ENCODE measurements at regions not wholly inside any gene's neighbourhood (a gene's known extent, or its start where the extent isn't known, plus 50 kb on each side); places are given as distances from the start of the nearest gene placed in this dataset.
"Not testable (repeated sequence)": the region's sequence is repeated elsewhere in the genome, so short reads cannot be mapped to it uniquely, and the experiment has no call there.

GRCh38 chr4:179344861-179345260, 1902.6 kb upstream of the AGA start:
- Histone ChIP-seq H3K4me1 (ENCODE audit: insufficient read depth, low read length) (no peaks in the 10 kb centered on the region), H3K4me3 (ENCODE audit: low read length) (no peak overlapping the region), H3K9me3 (ENCODE audit: insufficient read depth, low read depth, low read length) (no peaks in the 10 kb centered on the region), H3K27me3 (ENCODE audit: insufficient read depth, low read length) (no peaks in the 10 kb centered on the region), H3K36me3 (ENCODE audit: insufficient read depth, low read length) (no peaks in the 10 kb centered on the region), H3K27ac (ENCODE audit: low read depth, low read length) (no peak overlapping the region), H3K9ac (ENCODE audit: low read depth, low read length) (no peak overlapping the region)

DNA sequence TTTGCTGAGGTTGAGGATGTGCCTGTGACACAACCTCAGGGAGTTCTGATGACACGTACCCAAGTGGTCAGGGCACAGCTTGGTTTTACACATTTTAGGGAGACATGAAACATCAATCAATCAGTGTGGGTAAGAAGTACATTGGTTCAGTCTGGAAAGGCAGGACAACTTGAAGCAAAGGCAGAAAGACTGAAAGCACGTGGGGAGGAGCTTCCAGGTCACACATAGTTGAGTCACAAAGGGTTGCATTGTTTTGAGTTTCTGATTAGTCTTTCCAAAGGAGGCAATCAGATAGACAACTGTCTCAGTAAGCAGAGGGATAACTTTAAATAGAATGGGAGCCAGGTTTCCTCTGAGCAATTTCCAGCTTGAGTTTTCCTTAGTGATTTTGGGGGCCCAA, 1910.0 kb upstream of the AGA start:
- 71% methylated on average over 2 of the region's 2 CpGs for WGBS
- Histone ChIP-seq H3K9me3 (ENCODE audit: insufficient read depth, low read depth, low read length) (no peaks in the 10 kb centered on the region), H3K4me1 (ENCODE audit: insufficient read depth, low read length) (0 out of 2 replicates have a peak, but pooled peaks cover 6% of the 10 kb centered on the region), H3K9ac (ENCODE audit: low read depth, low read length) (no peak overlapping the region), H3K27ac (ENCODE audit: low read depth, low read length) (no peak overlapping the region), H3K27me3 (ENCODE audit: insufficient read depth, low read length) (no peaks in the 10 kb centered on the region), H3K36me3 (ENCODE audit: insufficient read depth, low read length) (no peaks in the 10 kb centered on the region), H3K4me3 (ENCODE audit: low read length) (no peak overlapping the region)

DNA sequence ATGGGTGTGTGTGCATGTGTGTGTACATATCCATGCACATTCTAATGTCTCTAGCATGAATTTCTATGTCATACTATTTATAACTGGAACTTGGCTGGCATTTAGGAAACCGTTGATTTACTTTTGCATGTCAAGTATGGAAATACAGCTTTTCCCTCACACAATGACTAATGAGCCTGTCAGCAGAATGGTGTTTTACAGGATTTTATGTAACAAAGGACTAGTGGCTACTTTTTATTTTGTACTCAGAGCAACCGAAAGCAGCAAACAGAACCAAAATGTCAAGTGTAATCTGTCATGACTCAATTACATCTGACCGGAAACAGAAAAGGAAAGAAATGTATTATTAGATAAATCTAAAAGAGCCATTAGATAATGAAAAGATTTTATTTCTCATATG, 1911.5 kb upstream of the AGA start:
- H3K36me3 ChIP-seq (ENCODE audit: insufficient read depth, low read length): no peaks in the 10 kb centered on the region
- 70% methylated on average over 2 of the region's 3 CpGs for WGBS

DNA sequence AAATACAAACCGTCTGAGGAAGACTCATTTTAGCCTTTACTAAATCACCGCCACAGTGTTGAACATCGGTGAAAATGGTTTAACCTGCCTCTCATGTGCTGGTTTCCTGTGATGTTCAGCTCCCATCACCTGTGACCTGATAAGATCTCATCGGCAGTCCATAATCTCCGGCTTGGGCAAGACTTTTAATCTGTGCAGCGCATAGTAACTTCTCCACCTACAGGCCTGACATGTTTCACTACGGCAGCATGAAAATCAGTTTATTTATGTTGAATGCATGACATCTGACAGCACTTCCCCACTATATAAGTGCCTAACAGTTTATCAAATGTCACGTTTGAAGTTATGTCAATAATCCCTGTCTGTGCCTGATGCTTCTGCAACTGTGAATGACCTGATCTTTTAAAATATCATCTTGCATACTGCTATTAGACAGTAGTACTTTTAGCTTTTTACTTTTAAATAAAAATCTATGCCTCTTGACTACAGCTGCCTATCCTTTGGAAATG, 1919.8 kb upstream of the AGA start:
- H3K4me3 ChIP-seq (ENCODE audit: low read length): no peak overlapping the region
- 83% methylated on average over 8 of the region's 8 CpGs for WGBS
- no peak overlapping the region for H3K9ac ChIP-seq (ENCODE audit: low read depth, low read length)
- no peak overlapping the region for H3K27ac ChIP-seq (ENCODE audit: low read depth, low read length)
- H3K27me3 ChIP-seq (ENCODE audit: insufficient read depth, low read length): no peaks in the 10 kb centered on the region
- no peaks in the 10 kb centered on the region for H3K9me3 ChIP-seq (ENCODE audit: insufficient read depth, low read depth, low read length)
- no peaks in the 10 kb centered on the region for H3K4me1 ChIP-seq (ENCODE audit: insufficient read depth, low read length)
- H3K36me3 ChIP-seq (ENCODE audit: insufficient read depth, low read length): no peaks in the 10 kb centered on the region

More for the DNA sequence above, 1911.5 kb upstream of the AGA start:
- H3K27ac ChIP-seq (ENCODE audit: low read depth, low read length): no peak overlapping the region
- H3K9me3 ChIP-seq (ENCODE audit: insufficient read depth, low read depth, low read length): no peaks in the 10 kb centered on the region
- 0 out of 2 replicates have a peak, but pooled peaks cover 6% of the 10 kb centered on the region for H3K4me1 ChIP-seq (ENCODE audit: insufficient read depth, low read length)
- H3K9ac ChIP-seq (ENCODE audit: low read depth, low read length): no peak overlapping the region
- no peak overlapping the region for H3K4me3 ChIP-seq (ENCODE audit: low read length)
- H3K27me3 ChIP-seq (ENCODE audit: insufficient read depth, low read length): no peaks in the 10 kb centered on the region

DNA sequence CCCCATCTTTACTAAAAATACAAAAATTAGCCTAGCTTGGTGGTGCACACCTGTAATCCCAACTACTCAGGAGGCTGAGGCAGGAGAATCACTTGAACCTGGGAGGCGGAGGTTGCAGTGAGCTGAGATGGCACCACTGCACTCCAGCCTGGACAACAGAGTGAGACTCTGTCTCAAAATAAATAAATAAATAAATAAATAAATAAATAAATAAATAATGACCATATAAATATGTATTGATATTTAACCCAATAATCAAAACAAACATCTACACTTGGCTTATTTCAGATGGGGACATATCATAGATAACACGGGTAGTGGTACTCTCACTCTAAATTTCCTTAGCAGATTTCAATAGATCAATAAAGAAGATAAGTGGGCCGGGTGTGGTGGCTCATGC, 1923.7 kb upstream of the AGA start:
- H3K4me3 ChIP-seq (ENCODE audit: low read length); H3K27ac ChIP-seq (ENCODE audit: low read depth, low read length); H3K36me3 ChIP-seq (ENCODE audit: insufficient read depth, low read length); H3K9ac ChIP-seq (ENCODE audit: low read depth, low read length); H3K27me3 ChIP-seq (ENCODE audit: insufficient read depth, low read length); H3K9me3 ChIP-seq (ENCODE audit: insufficient read depth, low read depth, low read length); H3K4me1 ChIP-seq (ENCODE audit: insufficient read depth, low read length): not testable (repeated sequence)
- WGBS: 96% methylated on average over 2 of the region's 3 CpGs

GRCh38 chr4:179372242-179372641, 1930.0 kb upstream of the AGA start:
- no peaks in the 10 kb centered on the region for H3K9me3 ChIP-seq (ENCODE audit: insufficient read depth, low read depth, low read length)
- no peak overlapping the region for H3K9ac ChIP-seq (ENCODE audit: low read depth, low read length)
- WGBS: 90% methylated on average over 1 of the region's 1 CpG
- no peaks in the 10 kb centered on the region for H3K36me3 ChIP-seq (ENCODE audit: insufficient read depth, low read length)
- H3K27ac ChIP-seq (ENCODE audit: low read depth, low read length): no peak overlapping the region
- H3K27me3 ChIP-seq (ENCODE audit: insufficient read depth, low read length): no peaks in the 10 kb centered on the region
- no peak overlapping the region for H3K4me3 ChIP-seq (ENCODE audit: low read length)
- no peaks in the 10 kb centered on the region for H3K4me1 ChIP-seq (ENCODE audit: insufficient read depth, low read length)

DNA sequence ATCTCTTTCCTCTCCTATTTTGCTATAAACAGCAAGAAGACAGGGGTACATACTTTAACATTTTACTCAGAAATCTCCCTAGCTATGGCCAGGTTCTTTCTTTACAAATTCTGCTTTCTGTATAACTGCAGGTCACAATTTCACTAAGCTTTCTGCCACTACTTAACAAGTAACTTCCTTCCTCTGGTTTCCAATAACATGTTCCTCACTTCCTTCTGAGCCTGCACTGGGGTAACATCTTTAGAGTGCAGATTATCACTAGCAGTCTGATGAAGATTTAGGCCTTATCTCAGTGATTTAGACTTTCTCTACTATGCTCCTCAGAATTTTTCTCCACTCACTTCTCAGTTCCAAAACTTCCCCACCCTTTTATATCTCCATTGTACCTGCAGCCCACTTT, 1930.5 kb upstream of the AGA start:
- Histone ChIP-seq H3K9me3 (ENCODE audit: insufficient read depth, low read depth, low read length) (no peaks in the 10 kb centered on the region), H3K4me3 (ENCODE audit: low read length) (no peak overlapping the region), H3K27me3 (ENCODE audit: insufficient read depth, low read length) (no peaks in the 10 kb centered on the region), H3K27ac (ENCODE audit: low read depth, low read length) (no peak overlapping the region), H3K36me3 (ENCODE audit: insufficient read depth, low read length) (no peaks in the 10 kb centered on the region), H3K9ac (ENCODE audit: low read depth, low read length) (no peak overlapping the region), H3K4me1 (ENCODE audit: insufficient read depth, low read length) (no peaks in the 10 kb centered on the region)

DNA sequence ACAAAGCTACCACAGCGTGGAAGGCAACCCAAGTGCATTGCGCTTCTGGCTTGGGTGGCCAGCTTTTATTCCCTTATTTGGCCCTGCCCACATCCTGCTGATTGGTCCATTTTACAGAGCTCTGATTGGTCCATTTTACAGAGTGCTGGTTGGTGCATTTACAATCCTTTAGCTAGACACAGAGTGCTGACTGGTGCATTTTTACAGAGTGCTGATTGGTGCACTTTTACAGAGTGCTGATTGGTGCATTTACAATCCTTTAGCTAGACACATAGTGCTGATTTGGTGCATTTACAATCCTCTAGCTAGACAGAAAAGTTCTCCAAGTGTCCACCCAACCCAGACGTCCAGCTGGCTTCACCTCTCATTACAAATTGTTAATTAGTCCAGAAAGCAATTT, 1936.6 kb upstream of the AGA start:
- WGBS: 95% methylated on average over 3 of the region's 3 CpGs
- H3K27me3 ChIP-seq (ENCODE audit: insufficient read depth, low read length); H3K36me3 ChIP-seq (ENCODE audit: insufficient read depth, low read length): not testable (repeated sequence)

GRCh38 chr4:179392787-179393186, 1950.5 kb upstream of the AGA start:
- no peaks in the 10 kb centered on the region for H3K9me3 ChIP-seq (ENCODE audit: insufficient read depth, low read depth, low read length)
- H3K4me1 ChIP-seq (ENCODE audit: insufficient read depth, low read length): no peaks in the 10 kb centered on the region
- no peaks in the 10 kb centered on the region for H3K36me3 ChIP-seq (ENCODE audit: insufficient read depth, low read length)
- WGBS: 94% methylated on average over 3 of the region's 4 CpGs
- H3K27ac ChIP-seq (ENCODE audit: low read depth, low read length): no peak overlapping the region
- H3K27me3 ChIP-seq (ENCODE audit: insufficient read depth, low read length): no peaks in the 10 kb centered on the region
- H3K4me3 ChIP-seq (ENCODE audit: low read length): no peak overlapping the region
- no peak overlapping the region for H3K9ac ChIP-seq (ENCODE audit: low read depth, low read length)

More for the DNA sequence above, 1936.6 kb upstream of the AGA start:
- not testable (repeated sequence) for H3K9me3 ChIP-seq (ENCODE audit: insufficient read depth, low read depth, low read length); H3K4me3 ChIP-seq (ENCODE audit: low read length); H3K9ac ChIP-seq (ENCODE audit: low read depth, low read length); H3K27ac ChIP-seq (ENCODE audit: low read depth, low read length); H3K4me1 ChIP-seq (ENCODE audit: insufficient read depth, low read length)

DNA sequence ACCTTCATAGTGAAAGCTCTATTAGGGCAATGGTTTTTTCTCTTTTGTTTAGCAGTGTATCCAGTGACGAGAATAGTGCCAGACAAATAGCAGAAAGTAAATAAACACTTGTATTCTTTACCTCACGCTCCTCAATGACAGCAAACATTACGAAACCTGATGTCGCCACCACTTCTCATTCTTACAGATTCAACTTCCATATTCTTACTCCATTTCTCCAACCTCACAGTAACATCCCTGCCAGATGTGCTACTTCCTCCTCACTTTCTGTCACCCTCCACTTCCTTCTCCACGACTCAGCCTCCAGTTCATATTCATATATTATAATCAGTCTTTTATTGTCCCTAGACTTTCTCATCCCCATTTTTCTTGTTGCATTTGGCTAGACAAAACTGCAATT, 1956.2 kb upstream of the AGA start:
- no peaks in the 10 kb centered on the region for H3K4me1 ChIP-seq (ENCODE audit: insufficient read depth, low read length)
- WGBS: 93% methylated on average over 5 of the region's 5 CpGs
- no peak overlapping the region for H3K27ac ChIP-seq (ENCODE audit: low read depth, low read length)
- H3K4me3 ChIP-seq (ENCODE audit: low read length): no peak overlapping the region
- H3K9me3 ChIP-seq (ENCODE audit: insufficient read depth, low read depth, low read length): no peaks in the 10 kb centered on the region
- no peaks in the 10 kb centered on the region for H3K36me3 ChIP-seq (ENCODE audit: insufficient read depth, low read length)
- H3K27me3 ChIP-seq (ENCODE audit: insufficient read depth, low read length): no peaks in the 10 kb centered on the region
- no peak overlapping the region for H3K9ac ChIP-seq (ENCODE audit: low read depth, low read length)

- H3K9ac ChIP-seq (ENCODE audit: low read depth, low read length): no peak overlapping the region
- H3K27me3 ChIP-seq (ENCODE audit: insufficient read depth, low read length): no peaks in the 10 kb centered on the region
- no peaks in the 10 kb centered on the region for H3K36me3 ChIP-seq (ENCODE audit: insufficient read depth, low read length)
- H3K27ac ChIP-seq (ENCODE audit: low read depth, low read length): no peak overlapping the region
- H3K4me3 ChIP-seq (ENCODE audit: low read length): no peak overlapping the region
- H3K4me1 ChIP-seq (ENCODE audit: insufficient read depth, low read length): no peaks in the 10 kb centered on the region
- H3K9me3 ChIP-seq (ENCODE audit: insufficient read depth, low read depth, low read length): no peaks in the 10 kb centered on the region
Observed at GRCh38 chr4:179399054-179399782, 1957.0 kb upstream of the AGA start.

Measured in HUES64 (cell line).